RCC 7860 (cell line): ENCODE measurements at regions not wholly inside any gene's neighbourhood (a gene's known extent, or its start where the extent isn't known, plus 50 kb on each side); places are given as distances from the start of the nearest gene placed in this dataset.
"Not testable (repeated sequence)": the region's sequence is repeated elsewhere in the genome, so short reads cannot be mapped to it uniquely, and the experiment has no call there.

Experiments
- DNase-seq: peaks from one replicate; pipeline ENCODE4 v3.0.0-alpha.2; 2015; ENCODE audit warnings: low spot score
- FAIRE-seq: peaks from 2 replicates; lab custom pipeline; 2012; peaks lifted over from hg19 to GRCh38; lab: Jason Lieb, UNC

DNA sequence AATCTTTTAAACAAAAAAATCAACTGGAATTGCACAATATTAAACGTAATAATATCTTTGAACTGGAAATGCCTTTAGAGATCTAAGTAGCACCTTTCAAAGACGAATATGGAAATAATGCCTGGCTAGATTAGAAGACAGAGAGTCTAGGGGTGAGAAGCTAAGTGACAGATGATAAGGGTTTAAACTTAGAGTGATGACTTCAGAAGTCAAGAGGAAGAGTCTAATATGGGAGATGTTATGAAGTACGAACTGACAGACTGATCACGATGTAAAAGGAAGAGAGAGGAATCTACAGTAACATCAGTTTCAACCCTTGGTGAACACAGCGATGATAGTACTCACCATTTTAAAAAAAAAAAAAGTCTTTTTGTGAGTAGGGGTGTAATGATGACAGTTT, 57.9 kb downstream of the HINT1 start:
- FAIRE-seq (no peak), DNase-seq (no peak)

DNA sequence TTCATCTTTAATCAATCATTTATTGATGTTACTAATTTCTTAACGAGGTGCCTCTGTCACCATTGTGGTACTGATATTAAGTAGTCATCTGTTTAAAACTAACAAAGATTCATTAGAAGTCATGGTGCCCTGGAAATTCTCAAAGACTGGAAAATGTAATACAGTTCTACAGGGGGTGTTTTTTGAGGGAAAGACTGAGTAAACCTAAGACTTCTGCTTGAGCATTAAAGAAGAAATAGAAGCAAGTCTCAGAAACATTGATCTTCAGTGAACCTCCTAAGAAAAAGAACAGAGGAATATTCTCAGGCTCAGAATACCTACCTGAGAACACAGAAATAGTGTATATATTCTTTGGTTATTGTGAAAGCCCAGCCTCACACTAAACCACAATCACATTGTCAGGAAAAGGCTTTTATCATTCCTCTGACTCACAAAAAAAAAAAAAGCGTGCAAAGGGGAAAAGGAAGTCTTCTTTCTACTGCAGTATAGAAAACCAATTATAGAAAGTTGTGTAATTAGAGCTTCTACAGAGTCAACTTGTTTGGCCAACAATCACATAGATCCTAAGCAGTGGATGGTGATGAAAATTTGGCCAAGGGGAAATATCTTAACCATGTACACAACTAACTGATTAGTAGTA, 60.8 kb downstream of the HINT1 start:
- FAIRE-seq: no peak
- DNase-seq: peak; percentile 3

DNA sequence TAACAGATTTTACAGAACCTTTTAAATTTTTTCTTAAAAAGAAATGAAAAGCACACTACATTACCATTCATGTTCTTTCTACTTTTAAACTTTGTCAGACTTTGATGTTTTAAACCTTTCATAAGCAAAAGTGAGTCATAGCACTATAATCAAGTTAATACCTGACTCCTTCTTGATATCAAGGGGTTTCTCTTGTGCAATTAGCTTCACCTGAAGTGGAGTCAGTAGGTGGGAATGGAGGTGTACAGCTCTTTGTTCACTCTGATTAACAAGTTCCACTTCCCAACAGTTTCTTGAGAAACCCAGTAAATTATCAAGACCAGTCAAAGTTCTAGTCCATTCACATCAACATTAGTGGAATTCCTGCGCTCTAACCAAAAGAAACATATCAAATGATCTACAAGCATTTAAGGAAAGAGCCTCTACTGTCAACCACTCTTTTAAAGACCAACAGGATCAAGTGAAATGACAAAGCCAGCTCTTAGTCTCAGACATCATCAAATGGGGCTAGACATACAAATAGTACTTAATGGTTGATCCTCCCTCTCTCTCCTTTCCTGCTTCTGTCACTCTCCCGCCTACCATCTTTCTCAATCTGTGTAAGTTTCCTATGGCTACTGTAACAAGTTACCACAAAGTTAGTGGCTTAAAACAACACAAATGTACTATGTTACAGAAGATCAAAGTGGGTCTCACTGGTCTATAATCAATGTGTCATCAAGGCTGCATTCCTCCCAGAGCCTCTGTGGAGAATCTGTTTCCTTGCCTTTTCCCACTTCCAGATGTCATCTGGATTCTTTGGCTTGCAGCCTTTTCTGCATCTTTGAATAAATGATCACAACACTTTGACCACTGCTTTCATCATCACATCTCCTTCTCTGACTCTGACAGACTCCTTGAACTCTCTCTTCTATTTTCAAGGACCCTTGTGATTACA, 68.0 kb downstream of the HINT1 start:
- no peak for FAIRE-seq
- no peak for DNase-seq

DNA sequence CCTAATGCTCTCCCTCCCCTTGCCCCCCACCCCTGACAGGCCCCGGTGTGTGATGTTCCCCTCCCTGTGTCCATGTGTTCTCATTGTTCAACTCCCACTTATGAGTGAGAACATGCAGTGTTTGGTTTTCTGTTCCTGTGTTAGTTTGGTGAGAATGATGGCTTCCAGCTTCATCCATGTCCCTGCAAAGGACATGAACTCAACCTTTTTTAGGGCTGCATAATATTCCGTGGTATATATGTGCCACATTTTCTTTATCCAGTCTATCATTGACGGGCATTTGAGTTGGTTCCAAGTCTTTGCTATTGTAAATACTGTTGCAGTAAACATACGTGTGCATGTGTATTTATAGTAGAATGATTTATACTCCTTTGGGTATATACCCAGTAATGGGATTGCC, 69.5 kb downstream of the HINT1 start:
- not testable (repeated sequence) for FAIRE-seq, DNase-seq

DNA sequence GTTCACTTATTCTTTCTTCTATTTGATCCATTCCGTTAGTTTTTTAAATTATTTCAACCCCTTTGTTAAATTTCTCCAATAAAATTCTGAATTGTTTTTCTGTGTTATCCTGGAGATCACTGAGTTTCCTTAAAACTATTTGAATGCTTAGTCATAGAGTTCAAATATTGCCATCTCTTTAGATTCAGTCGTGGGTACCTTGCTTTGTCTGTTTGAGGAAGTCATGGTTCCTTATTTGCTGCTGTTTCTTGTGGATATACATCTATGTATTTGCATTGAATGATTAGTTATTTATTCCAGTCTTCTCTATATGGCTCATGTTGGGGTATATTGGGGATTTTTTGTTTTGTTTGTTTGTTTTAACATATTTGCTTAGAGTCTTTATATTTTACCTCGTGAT, 80.6 kb downstream of the HINT1 start:
- FAIRE-seq: no peak
- no peak for DNase-seq

DNA sequence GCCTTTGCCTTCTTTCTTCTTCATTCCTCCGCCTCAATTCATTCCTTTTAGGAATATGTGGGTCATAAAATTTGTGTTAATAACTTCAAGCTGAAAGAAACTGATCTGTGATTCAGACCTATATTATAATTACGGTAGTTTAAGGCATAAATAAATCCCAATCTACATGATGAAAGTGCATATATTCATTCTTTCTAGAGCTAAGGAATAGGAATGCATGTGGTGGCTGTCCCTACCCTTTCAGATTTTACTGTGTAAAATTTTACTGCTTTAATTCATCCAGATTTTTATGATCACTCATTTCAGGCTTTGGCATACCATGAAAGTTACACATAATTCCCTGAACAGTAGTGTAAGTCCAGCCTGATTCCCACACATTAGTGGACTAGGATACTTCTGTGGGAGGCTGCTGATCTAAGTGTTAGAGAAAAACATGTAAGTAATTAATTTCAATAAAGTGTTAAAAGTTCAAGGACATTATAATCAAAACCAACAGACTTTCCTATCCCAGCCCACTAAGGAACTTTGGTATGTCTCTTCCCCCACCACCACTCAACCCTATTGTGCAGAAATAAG, 83.1 kb downstream of the HINT1 start:
- DNase-seq (no peak), FAIRE-seq (no peak)

DNA sequence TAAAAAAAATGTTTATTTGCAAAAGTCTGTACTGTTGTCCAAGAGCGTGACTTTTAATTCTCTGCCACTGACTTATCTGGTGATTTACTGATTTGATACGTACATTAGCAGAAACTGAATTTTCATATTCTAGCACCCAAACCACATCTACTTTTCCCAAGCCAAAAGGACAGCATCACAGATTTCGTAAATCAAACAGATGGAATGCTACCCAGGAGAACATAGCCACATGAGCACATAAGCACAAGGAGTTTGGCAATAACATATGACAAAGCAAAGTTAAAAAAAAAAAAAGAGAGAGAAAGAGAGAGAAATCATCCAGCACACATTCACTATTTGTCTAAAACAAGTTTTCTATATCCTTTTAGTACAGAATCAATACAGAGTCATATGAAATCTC, 83.7 kb downstream of the HINT1 start:
- no peak for FAIRE-seq
- DNase-seq: no peak

DNA sequence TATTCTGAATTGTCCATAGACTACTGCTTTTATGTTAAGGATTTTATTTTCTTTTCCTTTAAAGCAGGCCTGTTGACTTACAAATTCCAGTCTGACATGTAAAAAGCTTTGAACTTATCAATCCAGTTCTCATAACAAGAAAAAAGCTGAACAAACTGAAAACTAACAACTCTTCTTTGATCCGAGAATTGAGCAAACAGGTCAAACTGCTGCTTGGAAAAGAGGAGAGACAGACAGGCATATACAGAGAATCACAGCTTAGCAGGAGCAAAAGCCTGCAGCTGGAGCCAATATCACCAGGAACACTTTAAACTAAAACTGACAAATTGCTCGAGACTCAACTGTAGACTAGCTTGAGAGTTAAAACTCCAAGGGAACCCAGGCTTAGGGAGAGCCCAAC, 85.8 kb downstream of the HINT1 start:
- FAIRE-seq: no peak
- no peak for DNase-seq

DNA sequence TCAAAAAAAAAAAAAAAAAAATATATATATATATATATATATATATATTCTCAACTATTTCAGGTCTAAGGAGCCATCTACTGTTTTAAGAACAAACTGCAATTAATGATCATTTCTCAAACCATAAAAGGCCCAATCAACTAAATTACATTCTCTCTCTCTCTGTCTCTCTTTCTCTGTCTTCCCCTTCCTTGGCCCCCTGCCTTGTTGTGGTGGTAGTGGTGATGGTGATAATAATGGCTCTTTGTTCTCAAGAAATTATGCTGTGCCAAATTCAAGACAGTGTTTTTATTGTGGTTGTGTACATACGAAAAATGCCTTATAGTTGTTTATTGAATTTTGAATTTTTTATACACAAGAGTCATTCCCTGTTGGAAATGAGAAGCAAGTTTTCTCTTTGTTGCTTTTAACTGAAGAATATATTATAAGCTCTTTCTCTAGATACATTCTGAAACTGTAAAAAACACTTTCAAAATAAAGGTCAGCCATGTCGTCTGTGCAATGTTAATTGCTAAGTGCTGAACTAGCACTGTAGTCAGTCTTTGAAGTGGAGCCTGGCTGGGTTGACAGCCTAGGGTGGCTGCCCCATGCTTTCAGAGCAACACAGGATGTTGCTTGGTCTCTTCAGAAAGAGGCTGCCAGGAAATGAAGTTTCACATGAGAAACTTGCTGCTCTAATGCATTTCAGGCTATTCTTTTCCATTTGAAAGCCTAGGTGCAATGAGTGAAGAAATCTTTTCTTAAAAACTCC, 96.0 kb downstream of the HINT1 start:
- DNase-seq (no peak), FAIRE-seq (no peak)

DNA sequence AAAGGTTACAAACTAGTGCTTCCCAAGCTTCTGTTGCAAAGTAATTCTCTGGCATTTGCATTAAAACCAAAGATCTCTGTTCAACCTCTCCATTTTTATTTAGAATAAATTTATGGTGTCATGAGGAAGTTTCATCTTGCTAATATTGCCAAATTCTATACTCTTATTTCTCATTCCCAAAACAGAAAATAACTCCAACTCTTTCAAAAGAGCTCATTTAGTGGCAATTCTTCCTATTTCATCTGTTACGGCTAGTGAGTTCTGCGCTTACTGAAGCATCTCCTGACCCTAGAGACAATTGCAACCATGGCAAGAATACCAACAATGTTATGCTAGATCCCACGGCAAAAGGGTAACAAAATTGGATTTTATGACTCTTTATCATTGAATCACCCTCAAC, 97.0 kb downstream of the HINT1 start:
- DNase-seq (no peak), FAIRE-seq (no peak)

DNA sequence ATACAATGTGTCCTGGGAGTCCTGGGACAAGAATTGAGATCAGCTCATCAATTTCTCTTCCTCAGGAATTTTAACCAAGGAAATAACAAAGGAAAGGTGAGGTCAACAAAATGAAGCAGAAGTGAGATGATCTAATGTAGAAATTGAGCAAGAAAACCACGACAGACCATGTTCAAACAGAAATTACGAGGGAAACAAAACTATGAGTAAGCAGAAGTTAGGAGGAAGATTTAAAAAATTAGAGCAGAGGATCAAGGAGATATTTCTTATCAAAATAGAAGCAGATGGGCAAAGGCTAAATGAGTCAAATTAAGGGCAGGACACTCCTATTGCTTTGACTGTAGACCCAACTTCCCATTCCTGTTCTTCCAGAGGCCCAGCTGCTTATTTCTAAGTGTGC, 97.4 kb downstream of the HINT1 start:
- FAIRE-seq: no peak
- DNase-seq: no peak

DNA sequence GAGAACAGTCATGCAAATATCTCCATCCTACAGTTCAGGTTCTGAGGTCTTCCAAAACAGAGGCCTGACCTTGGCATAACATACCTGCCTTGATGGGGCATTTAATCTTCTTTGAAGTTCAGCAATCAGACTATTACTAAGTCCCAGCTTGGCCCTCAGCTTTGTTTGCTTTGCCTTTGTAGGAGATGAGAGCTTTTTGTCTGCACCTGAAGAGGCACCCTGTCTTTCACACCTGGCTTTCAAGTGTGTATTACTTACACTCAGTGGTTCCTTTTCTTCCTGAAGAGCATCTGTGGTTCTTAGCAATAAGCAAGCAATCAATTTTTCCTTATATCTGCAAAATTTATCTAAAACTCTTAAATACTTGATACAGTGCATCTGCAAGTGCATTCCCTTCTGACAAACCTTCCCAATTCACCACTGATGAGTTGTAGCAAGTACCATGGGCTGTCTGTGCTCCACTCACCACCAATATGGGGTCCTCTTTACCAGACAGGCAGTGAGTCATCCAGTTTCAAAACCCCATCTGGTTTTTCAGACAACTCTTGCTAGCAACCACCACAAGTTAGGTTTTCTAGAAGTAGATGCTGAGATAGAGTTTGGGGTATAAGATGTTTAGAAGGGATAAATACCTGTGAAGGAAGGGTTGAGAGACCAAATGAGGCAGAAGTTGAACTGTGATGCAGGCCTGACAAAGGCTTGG, 100.2 kb downstream of the HINT1 start:
- no peak for FAIRE-seq
- DNase-seq: no peak

DNA sequence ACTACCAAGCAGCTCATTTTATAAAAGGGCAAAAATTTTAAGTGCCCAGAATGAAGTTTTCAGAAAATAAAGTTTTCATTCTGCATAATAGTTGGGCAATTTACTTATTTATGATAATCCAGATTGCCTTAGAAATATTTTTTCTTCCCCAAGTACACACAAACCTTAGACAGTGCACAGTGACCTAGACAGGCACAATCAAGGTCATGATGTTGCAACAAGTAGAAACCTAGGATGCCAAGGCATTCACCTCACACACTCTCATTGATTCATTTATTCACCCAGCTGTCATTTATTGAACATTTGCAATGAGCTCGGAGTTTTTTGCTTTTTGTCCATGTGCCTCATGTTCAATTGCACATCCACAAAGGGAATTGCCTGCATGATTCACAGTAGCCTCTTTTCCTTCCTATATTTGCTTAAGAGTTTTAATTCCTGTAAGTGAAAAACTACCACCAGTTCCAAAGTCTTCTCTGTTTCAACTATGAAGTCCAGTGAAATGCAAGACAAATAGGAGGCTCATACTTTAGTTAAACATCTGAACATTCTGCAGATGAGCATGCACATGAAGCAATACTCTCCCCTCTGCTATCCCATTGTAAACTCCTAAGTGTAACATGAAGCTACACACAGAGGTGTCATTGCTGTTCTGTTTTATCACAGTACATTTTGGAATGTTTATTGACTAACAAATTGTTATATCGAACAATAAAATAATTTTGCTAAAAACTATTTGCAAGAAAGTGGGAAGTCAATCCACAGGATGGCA, 122.9 kb downstream of the HINT1 start:
- DNase-seq (no peak), FAIRE-seq (no peak)

DNA sequence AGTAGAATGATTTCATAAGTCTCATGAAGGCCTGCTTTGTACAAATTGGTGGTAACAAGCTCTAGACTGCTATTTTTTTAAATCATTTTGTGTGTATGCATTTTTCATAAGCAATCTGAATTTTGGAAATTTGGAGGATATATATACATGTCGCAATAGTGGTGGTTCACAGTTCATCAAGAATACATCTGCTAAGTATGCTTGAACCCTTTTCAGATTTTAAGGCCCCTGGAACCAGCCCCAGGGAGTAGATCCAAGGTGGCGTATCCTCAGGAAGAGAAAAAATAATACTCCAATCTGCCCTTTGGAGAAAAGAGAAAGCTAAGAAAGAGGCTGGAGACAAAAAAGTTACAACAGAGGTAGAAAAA, 141.6 kb downstream of the HINT1 start:
- FAIRE-seq: no peak
- DNase-seq: no peak

DNA sequence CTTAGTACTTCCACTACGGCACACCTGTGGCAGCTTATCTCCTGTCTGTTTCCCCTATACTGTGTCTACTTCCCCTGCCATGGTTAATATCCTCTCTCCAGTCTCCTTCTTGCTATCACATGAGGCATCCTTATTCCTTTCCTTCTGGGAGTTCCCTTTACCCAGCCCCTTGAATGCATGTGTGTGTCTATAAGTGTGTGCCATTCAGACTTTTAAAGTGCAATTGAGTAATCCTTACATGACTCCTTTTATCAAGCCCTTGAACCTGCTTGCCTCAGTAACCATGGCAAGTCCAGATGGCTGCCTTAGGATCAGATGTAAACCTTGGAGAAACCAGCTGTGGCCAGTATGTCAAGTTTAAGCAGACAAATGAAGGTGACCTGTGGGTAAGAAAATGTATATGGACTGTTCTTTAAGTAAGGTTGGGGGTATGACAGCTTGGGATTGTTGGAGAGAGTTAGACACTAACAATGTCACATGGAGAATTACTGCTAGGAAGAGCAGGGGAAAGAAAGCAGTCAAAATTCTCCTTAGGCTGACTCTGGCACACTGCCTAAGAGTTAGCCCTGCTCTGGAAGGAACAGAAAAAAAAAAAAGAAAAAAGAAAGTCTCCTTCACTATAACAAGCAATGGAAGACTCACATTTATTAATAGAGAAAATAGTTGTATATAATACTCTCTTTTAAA, 142.1 kb downstream of the HINT1 start:
- DNase-seq (no peak), FAIRE-seq (no peak)

DNA sequence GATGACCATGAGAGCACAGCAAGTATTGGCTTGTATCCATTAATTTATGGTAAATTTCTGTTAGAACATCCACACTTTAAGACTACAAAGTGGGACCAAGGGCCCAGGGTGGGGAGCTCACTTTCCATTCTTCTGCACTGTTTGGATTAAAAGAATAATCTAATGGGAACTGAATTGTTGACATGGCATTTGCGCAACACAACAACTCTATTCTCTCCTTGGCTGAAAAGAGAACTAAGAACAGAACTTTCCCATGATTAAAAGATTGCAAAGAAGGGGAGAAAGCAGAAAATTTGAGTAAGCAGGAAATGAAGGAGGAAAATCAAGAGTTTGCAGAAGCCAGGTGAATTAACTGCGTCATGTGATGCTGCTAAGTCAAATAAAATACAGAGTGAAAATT, 143.4 kb downstream of the HINT1 start:
- no peak for FAIRE-seq
- no peak for DNase-seq

DNA sequence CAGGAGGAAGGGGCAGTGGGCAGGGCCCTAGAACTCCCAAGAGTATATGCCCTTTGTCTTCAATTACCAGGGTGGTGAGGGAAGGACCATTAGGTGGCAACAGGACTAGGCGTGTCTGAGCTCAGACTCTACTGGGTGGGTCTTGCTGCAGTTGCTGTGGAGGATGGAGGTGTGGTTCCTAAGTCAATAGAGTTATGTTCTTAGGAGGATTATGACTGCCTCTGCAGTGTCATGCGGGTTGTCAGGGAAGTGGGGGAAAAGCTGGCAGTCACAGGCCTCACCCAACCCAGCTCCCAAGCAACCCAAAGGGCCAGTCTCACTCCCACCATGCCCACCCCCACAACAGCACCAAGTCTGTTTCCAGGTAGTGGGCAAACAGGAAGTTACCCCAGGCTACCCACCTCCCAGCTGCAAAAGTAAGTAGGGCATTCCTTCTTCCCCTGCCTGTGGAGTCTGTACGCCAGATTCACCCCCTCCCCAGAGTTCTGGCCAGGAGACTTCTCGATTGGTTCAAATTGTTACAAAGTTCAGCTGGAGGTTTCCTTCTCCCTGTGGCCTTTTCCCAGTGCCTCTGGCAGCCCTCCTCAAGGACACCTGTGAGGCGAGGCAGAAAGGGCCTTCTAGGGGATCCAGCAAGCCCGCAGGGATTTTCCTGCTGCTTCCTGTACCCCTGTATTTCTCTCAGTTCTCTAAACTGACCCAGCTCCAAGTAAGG, 145.3 kb downstream of the HINT1 start:
- FAIRE-seq: no peak

DNA sequence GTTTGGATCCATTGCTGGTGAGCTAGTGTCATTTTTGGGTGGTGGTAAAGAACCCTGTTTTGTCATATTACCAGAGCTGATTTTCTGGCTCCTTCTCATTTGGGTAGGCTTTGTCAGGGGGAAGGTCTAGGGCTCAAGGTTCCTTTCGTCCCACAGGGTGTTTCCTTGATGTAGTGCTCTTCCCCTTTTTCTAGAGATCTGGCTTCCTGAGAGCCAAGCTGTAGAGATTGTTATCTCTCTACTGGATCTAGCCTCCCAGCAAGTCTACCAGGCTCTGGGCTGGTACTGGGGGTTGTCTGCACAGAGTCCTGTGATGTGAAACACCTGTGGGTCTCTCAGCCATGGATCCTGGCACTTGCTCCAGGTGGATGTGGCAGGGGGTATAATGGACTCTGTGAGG, 145.9 kb downstream of the HINT1 start:
- DNase-seq: no peak
- FAIRE-seq: no peak

More for the DNA sequence above, 145.3 kb downstream of the HINT1 start:
- DNase-seq: no peak

DNA sequence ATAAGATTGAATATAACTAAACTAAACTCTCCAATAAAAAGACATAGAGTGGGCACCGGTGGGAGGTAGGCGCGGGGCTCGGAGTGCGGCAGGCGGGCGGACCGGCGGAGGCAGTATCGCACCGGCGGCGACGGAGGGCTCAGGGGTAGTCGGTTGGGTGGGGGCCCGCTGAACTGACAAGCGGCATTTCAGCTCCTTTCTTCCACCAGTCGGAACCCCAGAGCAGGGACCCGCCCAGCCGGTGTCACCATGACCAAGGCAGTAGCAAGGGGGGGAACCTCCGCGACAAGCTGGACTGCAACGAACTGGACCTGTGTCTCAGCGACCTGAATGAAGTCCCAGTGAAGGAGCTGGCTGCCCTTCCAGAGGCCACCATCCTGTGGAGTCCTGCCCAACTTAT, 156.7 kb downstream of the HINT1 start:
- FAIRE-seq (no peak), DNase-seq (no peak)
